HUES6 (cell line): ENCODE measurements at regions not wholly inside any gene's neighbourhood (a gene's known extent, or its start where the extent isn't known, plus 50 kb on each side); places are given as distances from the start of the nearest gene placed in this dataset.

ENCODE experiments used
- H3K27ac ChIP-seq: 2 replicates; pipeline ENCODE4 v1.7.0; 2013; ENCODE audit warnings: low read depth, mild to moderate bottlenecking, low read length, inconsistent platforms
- H3K27me3 ChIP-seq: 2 replicates; pipeline ENCODE4 v1.6.1; 2013; ENCODE audit warnings: low read length; ENCODE audit not compliant: control insufficient read depth, insufficient read depth
- H3K36me3 ChIP-seq: 2 replicates; pipeline ENCODE4 v1.6.1; 2013; ENCODE audit warnings: low read length; ENCODE audit not compliant: control insufficient read depth, insufficient read depth
- H3K4me1 ChIP-seq: 2 replicates; pipeline ENCODE4 v1.6.1; 2013; ENCODE audit warnings: low read length; ENCODE audit not compliant: control insufficient read depth, insufficient read depth
- H3K4me3 ChIP-seq: 2 replicates; pipeline ENCODE4 v1.5.1; 2013; ENCODE audit warnings: low read depth, low read length
- H3K9ac ChIP-seq: one replicate; pipeline ENCODE4 v1.6.1; 2013; ENCODE audit warnings: mild to moderate bottlenecking, low read length
- H3K9me3 ChIP-seq: 2 replicates; pipeline ENCODE4 v1.6.1; 2013; ENCODE audit warnings: low read depth, low read length; ENCODE audit not compliant: control insufficient read depth, insufficient read depth

DNA sequence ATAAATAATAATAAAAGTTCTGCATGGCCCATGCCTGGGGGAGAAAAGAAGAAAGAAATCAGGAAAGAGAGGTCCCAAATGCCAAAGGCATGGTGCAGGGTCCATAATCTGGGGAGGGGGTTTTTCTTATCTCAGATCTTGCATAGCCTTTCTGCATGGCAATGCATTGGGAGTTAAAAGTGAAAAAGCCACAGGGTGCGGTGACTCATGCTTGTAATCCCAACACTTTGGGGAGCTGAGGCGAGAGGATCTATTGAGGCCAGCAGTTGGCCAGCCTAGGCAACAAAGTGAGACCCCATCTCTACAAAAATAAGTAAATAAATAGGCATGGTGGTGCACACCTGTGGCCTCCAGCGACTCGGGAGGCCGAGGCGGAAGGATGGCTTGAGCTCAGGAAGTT is 76.8 kb upstream of the GATA2 start:
- no peak overlapping the region for H3K27ac ChIP-seq
- no peak overlapping the region for H3K9ac ChIP-seq
- H3K27me3 ChIP-seq: no peaks in the 10 kb centered on the region
- no peak overlapping the region for H3K4me3 ChIP-seq
- H3K36me3 ChIP-seq: no peaks in the 10 kb centered on the region
- H3K4me1 ChIP-seq: peaks cover 42% of the 10 kb centered on the region
- H3K9me3 ChIP-seq: no peaks in the 10 kb centered on the region

DNA sequence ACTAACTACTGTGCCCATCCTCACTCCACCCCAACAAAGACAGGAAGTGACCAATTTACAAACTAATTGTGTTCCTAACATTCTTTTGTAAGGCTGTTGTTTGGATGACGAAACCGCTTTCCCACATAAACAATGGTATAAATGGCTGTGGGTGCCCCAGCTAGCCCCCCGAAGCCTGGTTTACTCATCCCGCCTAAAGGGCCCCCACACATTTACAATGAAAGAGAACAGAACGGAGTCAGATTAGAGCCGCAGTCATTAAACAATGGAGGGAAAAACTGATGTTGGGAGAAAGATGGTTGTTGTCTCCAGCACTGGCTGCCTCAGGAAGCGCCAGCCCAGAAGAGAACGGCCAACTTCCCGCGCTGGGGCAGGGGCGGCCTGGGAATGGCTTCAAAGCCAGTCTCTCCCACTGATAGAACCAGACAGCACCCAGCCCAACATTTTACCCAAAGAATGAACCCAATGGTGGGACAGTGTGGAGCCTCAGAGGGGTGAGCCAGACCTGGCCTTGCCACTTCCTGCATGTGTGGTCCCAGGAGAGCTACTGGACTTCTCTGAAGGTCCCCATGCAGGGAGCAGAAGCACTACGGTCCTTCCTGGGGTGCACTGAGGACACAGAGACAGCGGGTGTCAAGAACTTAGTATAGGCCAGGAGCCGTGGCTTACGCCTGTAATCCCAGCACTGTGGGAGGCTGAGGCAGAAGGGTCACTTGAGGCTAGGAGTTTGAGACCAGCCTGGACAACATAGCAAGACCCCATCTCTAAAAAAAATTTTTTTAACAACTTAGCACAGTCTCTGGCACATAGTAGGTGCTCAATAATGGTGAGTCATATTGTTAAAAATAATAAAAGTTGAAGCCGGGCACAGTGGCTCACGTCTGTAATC is 75.8 kb upstream of the GATA2 start:
- H3K4me3 ChIP-seq: peak overlapping the region; percentile 17; the same call in 1 of the 2 replicates
- H3K9me3 ChIP-seq: no peaks in the 10 kb centered on the region
- peak overlapping the region; percentile 81 for H3K9ac ChIP-seq
- H3K27ac ChIP-seq: peak overlapping the region; percentile 90
- H3K4me1 ChIP-seq: peaks cover 39% of the 10 kb centered on the region
- H3K36me3 ChIP-seq: no peaks in the 10 kb centered on the region
- no peaks in the 10 kb centered on the region for H3K27me3 ChIP-seq

GRCh38 chr3:128567705-128568356 is 74.8 kb upstream of the GATA2 start:
- Histone ChIP-seq H3K4me1 (peaks cover 29% of the 10 kb centered on the region), H3K36me3 (no peaks in the 10 kb centered on the region), H3K9ac (peak overlapping the region; percentile 69), H3K27me3 (no peaks in the 10 kb centered on the region), H3K9me3 (no peaks in the 10 kb centered on the region), H3K4me3 (peak overlapping the region; percentile 24; the same call in 1 of the 2 replicates), H3K27ac (peak overlapping the region; percentile 90; the same call in 1 of the 2 replicates)

DNA sequence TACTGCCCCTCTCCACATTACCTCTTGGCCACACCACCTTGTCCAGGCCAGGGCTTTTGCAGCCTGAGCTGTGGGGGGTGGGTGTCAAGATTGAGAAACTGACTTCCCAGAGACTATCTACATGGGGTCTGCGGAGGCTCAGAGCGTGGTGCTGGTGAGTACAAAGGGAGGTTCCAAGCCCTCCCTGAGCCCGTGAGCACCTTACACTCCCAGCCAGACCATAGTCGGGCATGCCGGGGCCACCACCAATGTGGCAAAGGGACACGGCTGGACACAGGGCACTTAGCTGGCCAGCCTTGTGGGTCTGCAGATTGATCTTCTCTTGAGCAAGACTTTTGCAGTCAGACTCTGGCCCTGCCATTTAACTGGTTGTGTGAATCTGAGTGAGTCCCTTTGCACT is 74.1 kb upstream of the GATA2 start:
- no peak overlapping the region for H3K27ac ChIP-seq
- H3K36me3 ChIP-seq: no peaks in the 10 kb centered on the region
- H3K4me3 ChIP-seq: no peak overlapping the region
- no peaks in the 10 kb centered on the region for H3K27me3 ChIP-seq
- H3K9ac ChIP-seq: no peak overlapping the region
- H3K9me3 ChIP-seq: no peaks in the 10 kb centered on the region
- H3K4me1 ChIP-seq: peaks cover 27% of the 10 kb centered on the region

DNA sequence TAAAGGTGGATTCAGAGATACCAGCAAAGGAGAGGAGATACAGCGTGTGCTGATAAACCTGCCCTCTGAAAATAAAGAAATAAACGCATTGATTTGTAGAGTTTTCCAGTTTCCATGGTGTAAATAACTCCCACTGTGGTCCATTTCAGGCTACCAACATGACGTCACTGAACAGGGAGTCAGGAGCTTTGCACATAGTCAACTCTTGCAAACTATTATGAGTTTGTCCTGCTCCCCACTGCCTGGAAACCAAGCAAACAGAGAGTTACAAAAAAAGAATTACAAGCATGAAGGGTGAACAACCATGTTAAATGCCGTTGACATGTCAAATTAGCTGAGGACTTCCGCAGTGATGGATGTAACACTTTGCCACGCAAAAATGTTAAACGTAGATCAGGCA is 70.4 kb upstream of the GATA2 start:
- Histone ChIP-seq H3K9me3 (no peaks in the 10 kb centered on the region), H3K4me1 (peaks cover 25% of the 10 kb centered on the region), H3K27me3 (no peaks in the 10 kb centered on the region), H3K27ac (no peak overlapping the region), H3K36me3 (no peaks in the 10 kb centered on the region), H3K9ac (no peak overlapping the region), H3K4me3 (no peak overlapping the region)

DNA sequence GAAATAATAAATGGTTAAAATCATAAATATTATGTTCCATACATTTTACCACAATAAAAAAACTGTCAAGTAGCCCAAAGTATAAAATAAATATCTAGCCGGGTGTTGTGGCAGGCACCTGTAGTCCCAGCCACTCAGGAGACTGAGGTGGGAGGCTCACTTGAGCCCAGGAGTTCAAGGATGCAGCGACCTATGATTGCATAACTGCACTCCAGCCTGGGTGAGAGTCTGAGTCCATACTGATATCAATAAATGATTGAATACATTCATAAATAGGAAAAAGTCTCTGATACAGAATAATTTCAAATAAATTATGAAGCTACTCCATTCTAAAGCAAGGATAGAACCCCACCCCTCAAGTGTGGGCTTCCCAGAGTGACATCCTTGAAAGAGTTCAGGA is 68.5 kb upstream of the GATA2 start:
- Histone ChIP-seq H3K4me3 (no peak overlapping the region), H3K27ac (no peak overlapping the region), H3K9ac (no peak overlapping the region), H3K27me3 (peaks cover 2% of the 10 kb centered on the region; the same call in 1 of the 2 replicates), H3K9me3 (no peaks in the 10 kb centered on the region), H3K4me1 (peaks cover 12% of the 10 kb centered on the region), H3K36me3 (no peaks in the 10 kb centered on the region)

GRCh38 chr3:128560768-128561167 is 67.8 kb upstream of the GATA2 start:
- Histone ChIP-seq H3K4me1 (peaks cover 13% of the 10 kb centered on the region), H3K9ac (no peak overlapping the region), H3K27ac (no peak overlapping the region), H3K27me3 (peaks cover 9% of the 10 kb centered on the region; the same call in 1 of the 2 replicates), H3K9me3 (no peaks in the 10 kb centered on the region), H3K4me3 (no peak overlapping the region), H3K36me3 (no peaks in the 10 kb centered on the region)

GRCh38 chr3:128559486-128560225 is 66.7 kb upstream of the GATA2 start:
- H3K27ac ChIP-seq: no peak overlapping the region
- no peak overlapping the region for H3K9ac ChIP-seq
- H3K4me1 ChIP-seq: peaks cover 16% of the 10 kb centered on the region
- no peaks in the 10 kb centered on the region for H3K36me3 ChIP-seq
- H3K4me3 ChIP-seq: no peak overlapping the region
- no peaks in the 10 kb centered on the region for H3K9me3 ChIP-seq
- H3K27me3 ChIP-seq: peaks cover 18% of the 10 kb centered on the region

DNA sequence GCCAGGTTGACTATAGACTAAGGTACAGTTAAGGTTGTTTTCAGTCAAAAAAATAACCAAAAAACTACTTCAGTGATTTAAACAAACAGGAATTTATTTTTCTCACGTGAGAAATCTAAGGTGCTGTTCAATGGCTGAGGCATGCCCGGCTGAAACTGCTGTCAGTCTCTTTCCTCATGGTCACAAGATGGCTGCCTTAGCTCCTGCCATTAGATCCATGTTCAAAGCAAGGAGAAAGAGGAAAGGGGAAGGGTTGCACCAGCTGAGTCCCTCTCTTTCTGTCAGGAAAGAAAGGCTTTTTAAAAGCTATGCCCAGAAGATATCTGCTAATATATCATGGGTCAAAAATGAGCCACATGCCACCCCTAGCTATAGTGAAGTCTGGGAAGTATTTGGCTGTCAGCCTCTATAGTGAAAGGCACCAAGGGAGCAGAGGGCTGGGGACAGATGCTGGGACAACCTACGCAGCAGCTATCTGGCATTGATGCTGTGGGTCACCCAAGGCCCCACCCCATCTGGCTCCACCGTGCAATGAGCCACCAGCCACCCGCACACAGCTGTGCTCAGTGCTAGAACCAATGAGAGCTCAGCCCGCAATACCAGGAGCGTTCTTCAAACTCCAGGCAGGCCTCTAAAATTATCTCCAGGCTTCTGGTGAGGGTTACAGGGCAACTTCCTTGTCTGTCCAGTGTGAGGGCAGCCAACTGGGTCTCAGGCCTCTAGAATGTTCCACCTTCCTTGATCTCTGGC is 64.7 kb upstream of the GATA2 start:
- Histone ChIP-seq H3K9ac (no peak overlapping the region), H3K4me1 (peaks cover 21% of the 10 kb centered on the region), H3K27me3 (peaks cover 30% of the 10 kb centered on the region), H3K27ac (no peak overlapping the region), H3K9me3 (no peaks in the 10 kb centered on the region), H3K36me3 (no peaks in the 10 kb centered on the region), H3K4me3 (no peak overlapping the region)

GRCh38 chr3:128556907-128557306 is 63.9 kb upstream of the GATA2 start:
- H3K27me3 ChIP-seq: peaks cover 30% of the 10 kb centered on the region
- no peaks in the 10 kb centered on the region for H3K36me3 ChIP-seq
- H3K9me3 ChIP-seq: no peaks in the 10 kb centered on the region
- H3K27ac ChIP-seq: no peak overlapping the region
- H3K4me1 ChIP-seq: peaks cover 21% of the 10 kb centered on the region
- no peak overlapping the region for H3K4me3 ChIP-seq
- H3K9ac ChIP-seq: no peak overlapping the region
